Common myeloid progenitor, CD34-positive (primary cell): ENCODE measurements at regions not wholly inside any gene's neighbourhood (a gene's known extent, or its start where the extent isn't known, plus 50 kb on each side); places are given as distances from the start of the nearest gene placed in this dataset.

Experiments used
- CTCF ChIA-PET: fragments of 350-600 bp; sonication (Branson Sonifier 250); formaldehyde crosslinking; loops from one replicate; lab custom pipeline; 2021; ENCODE audit warnings: antibody characterized with exemption; lab: Charles Lee
- POLR2A ChIA-PET: fragments of 350-600 bp; sonication (Branson Sonifier 250); formaldehyde crosslinking; loops from one replicate; lab custom pipeline; 2021; ENCODE audit warnings: antibody characterized with exemption; lab: Charles Lee
- DNase-seq, 3 donors: peaks; one replicate each; pipeline versions ENCODE4 v3.0.0 to v3.0.0-alpha.2; 2013
- H3K27ac ChIP-seq, 2 experiments: 1 replicate in 1 of 2; 2 replicates in 1 of 2; pipeline ENCODE4 v1.7.0; 2013; ENCODE audit warnings: inconsistent platforms in 2 of 2, low read length in 2 of 2, mild to moderate bottlenecking in 2 of 2, low read depth in 1 of 2, moderate library complexity in 1 of 2; ENCODE audit not compliant: severe bottlenecking in 2 of 2, insufficient read depth in 1 of 2, poor library complexity in 1 of 2
- H3K27me3 ChIP-seq, 5 experiments: replicated peaks in 2 of 5; 1 replicate in 3 of 5; 2 replicates in 2 of 5; pipeline versions ENCODE4 v1.6.1 to v1.7.0; 2013; ENCODE audit warnings: low read length in 4 of 5, mild to moderate bottlenecking in 2 of 5, moderate library complexity in 2 of 5, inconsistent platforms in 1 of 5; ENCODE audit not compliant: insufficient read depth in 5 of 5, control insufficient read depth in 4 of 5
- H3K36me3 ChIP-seq, 4 experiments: 1 replicate in 2 of 4; 2 replicates in 2 of 4; pipeline versions ENCODE4 v1.6.1 to v1.7.0; 2013; ENCODE audit warnings: low read length in 3 of 4, control low read depth in 1 of 4, mild to moderate bottlenecking in 1 of 4; ENCODE audit not compliant: control insufficient read depth in 4 of 4, insufficient read depth in 4 of 4
- H3K4me1 ChIP-seq, 4 experiments: 1 replicate in 3 of 4; 2 replicates in 1 of 4; pipeline versions ENCODE4 v1.6.1 to v1.7.1; 2013; ENCODE audit warnings: low read length in 3 of 4, mild to moderate bottlenecking in 3 of 4, control low read depth in 1 of 4, inconsistent platforms in 1 of 4, moderate library complexity in 1 of 4; ENCODE audit not compliant: control insufficient read depth in 4 of 4, insufficient read depth in 4 of 4; ENCODE audit errors: control extremely low read depth in 1 of 4
- H3K4me3 ChIP-seq, 7 experiments: 1 replicate in 4 of 7; 2 replicates in 3 of 7; pipeline versions ENCODE4 v1.5.1 to v1.7.0; 2013; ENCODE audit warnings: mild to moderate bottlenecking in 7 of 7, low read length in 6 of 7, moderate library complexity in 6 of 7, inconsistent platforms in 2 of 7, low read depth in 2 of 7, control low read depth in 1 of 7; ENCODE audit not compliant: insufficient read depth in 4 of 7, control insufficient read depth in 1 of 7; ENCODE audit errors: extremely low read depth in 1 of 7
- H3K9me3 ChIP-seq, 5 experiments: 1 replicate in 4 of 5; 2 replicates in 1 of 5; pipeline versions ENCODE4 v1.6.1 to v1.7.1; 2013; ENCODE audit warnings: low read length in 4 of 5, mild to moderate bottlenecking in 2 of 5, inconsistent platforms in 1 of 5, low read depth in 1 of 5, moderate library complexity in 1 of 5; ENCODE audit not compliant: control insufficient read depth in 4 of 5, insufficient read depth in 2 of 5; ENCODE audit errors: control extremely low read depth in 1 of 5
- WGBS: methylation state at CpG from one replicate; pipeline ENCODE4 v1.1.5; 2013; ENCODE audit not compliant: insufficient coverage; 5-methylcytosine and 5-hydroxymethylcytosine counted together

DNA sequence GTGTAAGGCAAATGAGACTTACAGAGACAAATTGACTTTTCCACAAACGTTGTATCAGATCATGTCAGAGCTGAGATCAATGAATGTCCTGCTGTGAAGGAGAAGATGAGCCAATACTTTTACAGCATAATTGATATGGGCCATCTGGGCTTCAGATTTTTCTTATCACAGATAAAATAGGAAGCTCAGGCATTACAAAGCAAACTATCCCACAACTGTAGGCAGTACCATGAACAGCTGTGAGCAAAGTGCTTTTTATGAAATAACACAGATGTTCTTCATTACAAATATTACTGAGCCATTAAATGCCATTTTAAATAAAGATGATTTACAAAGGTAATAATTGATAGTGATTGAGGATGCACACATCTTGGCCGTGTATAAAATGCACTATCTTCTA, 852.3 kb downstream of the OTOL1 start:
- Histone ChIP-seq H3K4me1 (peaks cover 0 to 10% (median 7%) of the 10 kb centered on the region in 4 experiments), H3K4me3 (no peak overlapping the region), H3K27me3 (no peaks in the 10 kb centered on the region), H3K9me3 (no peaks in the 10 kb centered on the region), H3K36me3 (no peaks in the 10 kb centered on the region), H3K27ac (no peak overlapping the region)
- 90% methylated on average over 1 of the region's 2 CpGs for whole genome bisulfite sequencing
- no peak for DNase-seq
- POLR2A ChIA-PET, result no interaction called here
- CTCF ChIA-PET, result no interaction called here

DNA sequence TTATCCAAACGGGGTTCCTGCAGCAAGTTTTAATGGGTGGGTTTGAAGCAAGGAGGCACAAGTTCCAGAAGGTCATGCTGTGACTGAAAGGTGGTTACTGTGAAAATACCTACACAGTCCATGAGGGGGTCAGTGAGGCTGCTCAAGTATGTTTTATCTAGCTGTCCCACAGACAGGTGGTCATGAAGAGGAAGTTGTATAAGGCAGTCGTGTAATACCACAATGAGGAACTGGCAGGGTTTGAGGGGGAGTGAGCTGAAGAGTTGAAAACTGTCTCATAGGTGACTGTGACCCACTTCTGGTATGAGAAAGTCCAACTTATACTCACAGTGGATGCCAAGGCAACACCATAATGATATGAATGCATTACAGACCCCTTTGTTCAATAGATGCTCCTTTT, 856.8 kb downstream of the OTOL1 start:
- Histone ChIP-seq H3K9me3 (no peaks in the 10 kb centered on the region), H3K27ac (no peak overlapping the region), H3K4me3 (no peak overlapping the region), H3K27me3 (no peaks in the 10 kb centered on the region), H3K4me1 (peaks cover 0 to 11% (median 7%) of the 10 kb centered on the region in 4 experiments), H3K36me3 (no peaks in the 10 kb centered on the region)
- 0% methylated on average over 2 of the region's 2 CpGs for WGBS
- peak; percentile 49 to 96 (median 93) for DNase-seq
- ChIA-PET CTCF (interaction anchor here (1.8 kb wide), 1 partner anchor 15 kb away, joined by 5 read pairs; no protein-coding TSS in a partner anchor), POLR2A (no interaction called here)

DNA sequence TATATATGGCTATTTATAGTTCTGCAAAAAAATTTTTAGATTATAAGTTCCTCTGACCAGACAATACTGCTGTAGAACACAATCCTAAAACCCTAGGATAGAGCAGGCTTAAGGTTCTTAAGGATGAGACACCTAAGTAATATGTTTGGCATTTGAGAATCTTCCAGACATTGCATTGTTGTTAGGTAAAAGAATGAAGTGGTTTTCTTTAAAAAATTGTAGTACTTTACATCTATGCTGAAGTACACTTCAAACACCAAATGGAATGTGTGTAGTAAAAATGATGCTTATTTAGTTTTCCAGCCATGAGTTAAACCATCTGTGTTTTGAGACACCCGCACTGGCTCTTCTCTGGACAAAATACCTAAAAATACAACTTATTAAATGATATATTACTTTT, 857.7 kb downstream of the OTOL1 start:
- Histone ChIP-seq H3K27ac (no peak overlapping the region), H3K27me3 (no peaks in the 10 kb centered on the region), H3K4me3 (no peak overlapping the region), H3K36me3 (no peaks in the 10 kb centered on the region), H3K9me3 (no peaks in the 10 kb centered on the region), H3K4me1 (peaks cover 0 to 11% (median 7%) of the 10 kb centered on the region in 4 experiments)
- WGBS, result no CpG with 5 or more reads among the region's 1 CpG
- no peak for DNase-seq
- POLR2A ChIA-PET, result no interaction called here
- CTCF ChIA-PET, result interaction anchor here (0.6 kb wide), 1 partner anchor 1179 kb away, joined by 3 read pairs; no protein-coding TSS in a partner anchor

DNA sequence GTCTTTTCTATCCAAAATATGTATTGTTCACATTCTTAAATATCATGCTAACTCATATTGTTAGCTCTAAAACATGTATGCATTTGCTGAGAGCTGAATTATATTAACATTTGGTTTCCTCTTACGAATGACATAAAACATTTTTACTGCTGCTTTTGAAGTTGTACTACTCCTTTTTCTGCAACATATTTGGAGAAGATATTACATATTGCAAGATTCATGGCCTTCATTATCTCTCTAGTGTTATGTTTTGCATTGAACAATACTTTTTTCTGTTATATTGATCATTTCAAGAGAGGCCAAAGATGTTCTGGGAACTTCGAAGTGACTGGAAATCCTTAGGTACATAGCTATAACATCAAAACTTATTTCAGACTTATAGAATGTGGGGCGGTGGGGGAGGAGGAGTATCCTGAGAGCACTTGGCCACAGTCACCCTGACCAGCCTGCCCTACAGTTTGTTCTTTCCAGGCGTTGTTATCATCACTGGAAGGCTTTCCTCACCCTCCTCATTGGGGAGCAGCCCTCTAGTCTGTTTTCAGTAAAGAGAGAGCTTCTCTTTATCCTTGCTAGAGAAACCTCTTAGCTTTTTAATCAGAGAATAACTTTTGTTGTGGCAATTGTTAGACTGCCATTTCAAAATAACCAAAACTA, 868.6 kb downstream of the OTOL1 start:
- ChIA-PET CTCF (no interaction called here), POLR2A (interaction anchor here (0.6 kb wide), 1 partner anchor 339 kb away, joined by 3 read pairs; no protein-coding TSS in a partner anchor)
- no peaks in the 10 kb centered on the region for H3K9me3 ChIP-seq
- no peaks in the 10 kb centered on the region for H3K4me1 ChIP-seq
- H3K27ac ChIP-seq, result no peak overlapping the region
- 80% methylated on average over 2 of the region's 4 CpGs for WGBS
- DNase-seq, result no peak
- H3K4me3 ChIP-seq, result no peak overlapping the region
- no peaks in the 10 kb centered on the region for H3K36me3 ChIP-seq
- no peaks in the 10 kb centered on the region for H3K27me3 ChIP-seq

DNA sequence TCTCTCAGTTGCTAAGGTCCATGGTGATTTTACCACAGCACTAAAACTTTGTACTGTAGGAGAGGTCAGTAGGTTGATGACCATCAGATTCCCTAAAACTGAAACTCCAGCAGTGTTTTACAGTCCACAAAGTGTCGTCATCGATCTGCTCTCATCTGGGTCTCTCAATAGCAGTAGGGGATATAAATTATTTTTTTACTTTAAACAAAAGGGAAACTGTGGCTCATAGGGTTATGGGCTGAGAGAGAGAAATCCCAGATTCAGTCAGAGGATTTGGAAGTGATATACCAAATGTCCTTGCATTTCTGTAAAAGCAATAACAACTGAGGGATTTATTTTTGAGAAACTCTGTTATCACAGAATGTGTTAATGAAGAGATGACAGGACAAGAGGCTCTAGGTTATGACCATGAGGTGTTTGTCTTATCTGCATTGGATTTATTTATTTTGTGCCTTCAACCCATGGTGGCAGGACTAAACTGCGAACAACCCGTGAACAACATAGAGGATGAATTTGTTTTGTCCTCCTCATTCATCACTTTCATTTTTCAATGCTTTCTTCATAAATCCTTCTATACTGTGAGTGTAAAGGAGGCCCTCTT, 869.7 kb downstream of the OTOL1 start:
- Histone ChIP-seq H3K27ac (no peak overlapping the region), H3K4me3 (no peak overlapping the region), H3K9me3 (no peaks in the 10 kb centered on the region), H3K4me1 (no peaks in the 10 kb centered on the region), H3K27me3 (no peaks in the 10 kb centered on the region), H3K36me3 (no peaks in the 10 kb centered on the region)
- WGBS, result 100% methylated on average over 2 of the region's 4 CpGs
- POLR2A ChIA-PET, result no interaction called here
- CTCF ChIA-PET, result no interaction called here
- no peak for DNase-seq

DNA sequence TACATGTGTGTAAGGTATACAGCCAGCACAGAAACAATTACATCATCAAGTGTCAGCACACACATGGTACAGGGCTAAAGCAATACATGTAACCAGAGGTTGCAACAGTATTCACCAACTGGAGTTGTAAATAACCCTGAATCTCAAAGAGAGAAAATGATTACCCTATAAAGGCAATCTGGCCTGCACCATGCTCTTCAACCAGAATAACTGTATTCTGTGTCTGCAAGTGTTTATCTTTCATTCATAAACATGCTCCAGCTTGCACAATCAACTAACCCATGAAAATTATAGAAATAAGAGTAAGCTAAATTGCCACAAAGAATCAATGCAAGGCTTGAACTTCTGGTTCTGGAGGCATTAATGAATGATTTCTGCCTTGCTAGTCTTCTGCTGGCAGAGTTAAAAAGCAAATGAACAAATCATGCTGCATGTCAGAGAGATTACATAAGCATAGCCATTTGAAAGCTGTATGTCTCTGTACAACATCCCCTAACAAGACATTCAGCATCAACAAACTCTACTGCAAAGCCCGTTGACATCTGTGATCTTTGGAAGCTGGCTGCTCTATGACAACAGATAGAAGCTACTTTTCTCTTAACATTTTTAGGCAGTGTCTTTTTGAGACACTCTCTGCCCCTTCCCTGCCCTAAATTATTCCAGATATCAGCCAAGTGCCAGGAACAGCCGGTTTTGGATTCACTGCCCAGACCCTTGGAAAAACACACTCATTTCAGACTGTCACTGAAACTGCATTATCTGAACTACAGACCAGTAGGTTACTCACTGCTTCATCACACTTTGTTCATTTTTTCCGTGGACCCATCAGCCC, 871.0 kb downstream of the OTOL1 start:
- POLR2A ChIA-PET, result no interaction called here
- no peaks in the 10 kb centered on the region for H3K4me1 ChIP-seq
- WGBS, result 79% methylated on average over 3 of the region's 3 CpGs
- DNase-seq, result no peak
- no peak overlapping the region for H3K4me3 ChIP-seq
- no peaks in the 10 kb centered on the region for H3K27me3 ChIP-seq
- no peaks in the 10 kb centered on the region for H3K36me3 ChIP-seq
- CTCF ChIA-PET, result no interaction called here
- no peaks in the 10 kb centered on the region for H3K9me3 ChIP-seq
- no peak overlapping the region for H3K27ac ChIP-seq

DNA sequence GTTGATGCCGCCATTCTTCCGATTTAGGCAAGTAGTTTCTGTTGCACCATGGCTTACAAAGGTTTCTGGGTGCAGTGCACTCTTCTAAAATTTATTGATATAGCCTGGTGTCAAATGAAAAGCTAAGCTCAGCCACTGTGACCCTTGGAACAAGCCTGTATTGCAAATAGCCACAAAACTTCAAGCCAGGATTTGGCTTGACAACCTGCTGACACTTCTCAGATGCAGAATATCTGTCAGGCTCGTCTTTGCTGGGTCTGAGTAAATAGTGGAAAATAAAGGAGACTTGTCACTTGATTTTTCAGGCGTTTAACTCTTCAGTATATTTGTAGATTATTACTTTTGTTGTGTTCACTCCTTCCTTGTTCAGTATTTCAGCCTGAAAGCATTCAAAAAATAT, 871.8 kb downstream of the OTOL1 start:
- ChIA-PET CTCF (no interaction called here), POLR2A (no interaction called here)
- no peak overlapping the region for H3K27ac ChIP-seq
- H3K4me1 ChIP-seq, result no peaks in the 10 kb centered on the region
- WGBS, result 94% methylated on average over 2 of the region's 4 CpGs
- H3K9me3 ChIP-seq, result no peaks in the 10 kb centered on the region
- H3K36me3 ChIP-seq, result no peaks in the 10 kb centered on the region
- H3K27me3 ChIP-seq, result no peaks in the 10 kb centered on the region
- no peak for DNase-seq
- H3K4me3 ChIP-seq, result no peak overlapping the region
